ENCODE measurements at regions not wholly inside any gene's neighbourhood (a gene's known extent, or its start where the extent isn't known, plus 50 kb on each side); places are given as distances from the start of the nearest gene placed in this dataset.
A peak's percentile ranks its signal among the peaks of the same experiment; 100 is the strongest.

DNA sequence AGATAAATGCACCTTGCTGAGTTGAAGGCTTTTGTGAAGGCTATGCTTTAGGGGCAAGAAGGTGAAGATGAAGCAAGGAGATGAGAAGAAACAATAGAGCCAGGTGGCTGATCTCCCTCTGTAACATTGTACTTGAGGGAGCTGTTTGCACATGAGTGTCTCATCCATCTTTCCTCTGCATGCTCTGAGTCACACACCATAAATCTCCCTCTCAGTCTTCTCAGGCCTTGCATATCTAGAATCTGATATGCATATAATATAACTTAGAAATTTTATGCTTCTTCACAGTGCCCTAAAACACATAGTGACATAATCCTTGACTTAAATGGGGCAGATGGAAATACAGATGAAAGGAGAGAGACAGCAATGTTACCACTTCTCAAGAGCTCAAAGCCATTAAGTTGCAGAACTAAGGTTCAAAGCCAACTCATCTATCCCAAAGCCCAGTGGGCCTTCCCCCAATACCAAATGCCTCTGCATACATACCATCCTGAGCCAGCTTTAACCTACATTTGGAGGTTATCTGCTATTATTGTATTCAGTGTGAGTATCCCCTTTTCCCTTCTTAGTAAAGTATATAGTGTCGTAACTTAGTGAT lies 62.4 kb upstream of the STXBP5 start:
- DNase-seq: peak in 1 of 2 experiments; percentile 43

DNA sequence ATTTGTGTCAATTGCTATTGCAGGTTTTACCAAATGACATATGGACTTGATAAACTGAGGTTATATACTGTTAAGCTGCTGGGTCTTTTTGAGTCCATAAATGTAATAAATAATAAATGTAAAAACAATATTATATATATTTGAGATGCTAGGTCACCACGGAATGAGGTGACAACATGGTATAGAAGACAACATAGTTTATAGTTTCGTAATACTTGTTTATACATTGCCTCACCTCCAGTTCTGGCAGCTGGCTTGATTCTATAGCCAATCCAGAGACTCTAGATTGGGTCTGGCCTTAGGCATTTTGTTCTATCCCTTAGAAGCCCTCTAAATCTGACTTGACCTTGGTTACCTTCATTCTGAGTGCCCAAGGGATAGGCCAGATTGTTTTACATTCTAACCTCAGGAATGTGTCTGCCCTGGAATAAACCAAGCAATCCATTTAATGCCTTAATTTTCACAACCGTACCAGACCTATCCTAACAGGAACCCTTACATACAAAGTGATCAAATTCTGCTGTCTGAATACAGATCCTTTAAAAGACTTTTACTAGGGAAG lies 61.5 kb upstream of the STXBP5 start:
- no peak for DNase-seq

DNA sequence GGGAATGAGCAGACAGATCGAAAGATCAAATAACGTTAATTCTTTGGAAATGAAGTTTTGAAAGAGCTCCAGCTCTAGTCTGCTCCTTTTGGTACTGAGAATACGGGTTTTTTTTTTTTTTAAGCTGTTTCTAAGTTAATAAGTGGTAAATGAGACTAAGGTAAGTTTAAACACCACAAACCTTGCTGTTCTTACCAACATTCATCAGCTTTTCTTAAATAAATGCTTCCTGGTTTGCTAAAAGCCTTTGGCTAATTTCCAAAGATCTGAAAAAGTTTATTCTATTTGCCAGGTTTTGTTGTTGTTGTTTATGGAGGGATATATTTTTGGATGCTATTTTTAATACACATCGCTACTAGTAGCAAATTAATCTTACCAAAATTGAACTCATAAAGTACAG lies 55.1 kb upstream of the STXBP5 start:
- no peak for DNase-seq

DNA sequence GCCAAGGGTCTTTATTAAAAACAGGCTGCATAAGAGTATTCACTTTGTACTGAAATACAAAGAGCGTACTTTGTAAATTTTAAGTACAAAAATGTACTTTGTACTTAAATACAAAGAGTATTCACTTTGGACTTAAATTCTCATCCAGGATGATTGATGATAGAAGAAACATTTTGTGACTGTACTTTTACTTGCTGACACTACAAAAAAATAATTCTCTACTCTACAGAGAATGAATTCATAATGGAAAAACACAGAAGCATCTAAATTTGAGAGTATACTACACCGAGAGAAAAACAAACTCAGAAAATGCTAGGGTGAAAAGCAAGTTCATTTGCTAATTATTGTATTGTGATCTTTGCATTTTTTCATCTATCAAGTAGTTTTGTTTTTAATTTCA lies 54.4 kb upstream of the STXBP5 start:
- no peak for DNase-seq

DNA sequence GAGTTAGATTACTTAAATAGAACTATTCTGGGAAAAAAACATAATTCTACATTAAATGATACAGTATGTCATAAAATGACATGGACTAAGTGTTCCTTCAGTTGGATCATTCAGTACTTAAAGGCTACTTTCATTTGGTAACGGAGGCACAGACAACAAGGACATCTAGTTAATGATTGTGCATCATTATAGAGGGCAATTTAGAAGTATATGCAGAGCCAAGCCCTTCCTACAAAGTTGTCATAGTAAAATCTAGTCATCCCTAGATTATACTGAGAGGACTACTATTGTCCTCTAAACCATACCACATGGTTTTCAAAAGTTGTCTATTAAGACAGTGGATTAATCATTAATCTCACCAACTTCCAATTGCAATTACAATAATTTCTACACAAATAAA lies 53.9 kb upstream of the STXBP5 start:
- no peak for DNase-seq

Data from NCI-H187 (cell line).